HepG2 (cell line): ENCODE measurements at regions not wholly inside any gene's neighbourhood (a gene's known extent, or its start where the extent isn't known, plus 50 kb on each side); places are given as distances from the start of the nearest gene placed in this dataset.

Experiments used
- ATAC-seq: fragments of 200-7000 bp; cut with Tn5 transposase; 3 replicates; pipeline ENCODE4 v1.9.1; 2020; ENCODE audit warnings: mild to moderate bottlenecking, moderate library complexity
- BruUV-seq: library from RNA; stranded (reverse); fragments of 400-500 nt; replicated peaks from 2 replicates; lab custom pipeline; 2021; lab: Mats Ljungman, UMichigan
- CTCF ChIA-PET: fragments of 300-600 bp; formaldehyde crosslinking; extraction: SDS; loops from one replicate; lab custom pipeline; 2021; ENCODE audit warnings: low total read pairs, inconsistent platforms, low intra/inter-chr PET ratio; lab: Yijun Ruan, JAX
- POLR2A ChIA-PET: fragments of 350-600 bp; sonication (Branson Sonifier 250); formaldehyde crosslinking; loops from one replicate; lab custom pipeline; 2020; ENCODE audit warnings: antibody characterized with exemption, inconsistent platforms; lab: Yijun Ruan, JAX
- DNase-seq: peaks from one replicate; pipeline ENCODE4 v3.0.0-alpha.2; 2015; ENCODE audit warnings: low spot score
- FAIRE-seq: peaks from 3 replicates; lab custom pipeline; 2011; peaks lifted over from hg19 to GRCh38; lab: Jason Lieb, UNC
- H2AFZ ChIP-seq: one replicate; pipeline ENCODE4 v1.6.1; 2011; ENCODE audit warnings: low read length, inconsistent platforms
- H3K27ac ChIP-seq: fragments of 300-600 bp; 3 replicates; pipeline ENCODE4 v1.8.0; 2011; ENCODE audit warnings: mixed run types, mild to moderate bottlenecking, mixed read lengths, low read length, inconsistent platforms; ENCODE audit not compliant: insufficient read depth; ENCODE audit errors: extremely low read length
- H3K27me3 ChIP-seq, 2 experiments: fragments of 200-600 bp in 1 of 2; 2 replicates in 1 of 2; 3 replicates in 1 of 2; pipeline versions ENCODE4 v1.6.0 to v1.8.0; 2011; ENCODE audit warnings: low read length in 2 of 2, mild to moderate bottlenecking in 2 of 2, moderate library complexity in 2 of 2, inconsistent platforms in 1 of 2; ENCODE audit not compliant: insufficient read depth in 2 of 2, control insufficient read depth in 1 of 2
- H3K36me3 ChIP-seq, 2 experiments: fragments of 200-600 bp in 1 of 2; replicated peaks in 1 of 2; 2 replicates in 1 of 2; 3 replicates in 1 of 2; pipeline versions ENCODE4 v1.5.1 to v1.8.0; 2011; ENCODE audit warnings: low read length in 2 of 2, inconsistent platforms in 1 of 2; ENCODE audit not compliant: insufficient read depth in 2 of 2, control insufficient read depth in 1 of 2
- H3K4me1 ChIP-seq: 2 replicates; pipeline ENCODE4 v1.5.1; 2012; ENCODE audit warnings: low read length, inconsistent platforms; ENCODE audit not compliant: insufficient read depth
- H3K4me2 ChIP-seq: 2 replicates; pipeline ENCODE4 v1.6.0; 2011; ENCODE audit warnings: low read depth, low read length, inconsistent platforms
- H3K4me3 ChIP-seq, 3 experiments: fragments of 200-600 bp in 1 of 3; sonication (generic), shearing (Covaris generic) in 1 of 3; replicated peaks in 1 of 3; 2 replicates each; pipeline ENCODE4 v1.5.1; 2011 to 2016; ENCODE audit warnings: low read length in 3 of 3, inconsistent platforms in 2 of 3, low read depth in 2 of 3, mild to moderate bottlenecking in 2 of 3, control low read depth in 1 of 3, mixed read lengths in 1 of 3; ENCODE audit not compliant: insufficient read depth in 1 of 3
- H3K79me2 ChIP-seq: one replicate; pipeline ENCODE4 v1.6.1; 2011; ENCODE audit warnings: low read length, inconsistent platforms; ENCODE audit not compliant: insufficient read depth
- H3K9ac ChIP-seq: 2 replicates; pipeline ENCODE4 v1.6.0; 2011; ENCODE audit warnings: mild to moderate bottlenecking, low read depth, low read length, inconsistent platforms; ENCODE audit not compliant: insufficient read depth
- H3K9me3 ChIP-seq: 2 replicates; pipeline ENCODE4 v1.5.1; 2012; ENCODE audit warnings: mild to moderate bottlenecking, low read length
- H4K20me1 ChIP-seq: 2 replicates; pipeline ENCODE4 v1.6.0; 2011; ENCODE audit warnings: inconsistent platforms, mild to moderate bottlenecking, low read length, moderate library complexity; ENCODE audit not compliant: insufficient read depth
- AFF4 ChIP-seq: sonication (generic); formaldehyde crosslinking; IDR thresholded peaks from 2 replicates; pipeline ENCODE4 v1.4.0; 2020; ENCODE audit warnings: missing genetic modification reagents
- AKAP8 ChIP-seq: sonication (generic); formaldehyde crosslinking; IDR thresholded peaks from 2 replicates; pipeline ENCODE4 v1.5.1; 2020; ENCODE audit warnings: mild to moderate bottlenecking, missing genetic modification reagents
- ATRX ChIP-seq: sonication (generic); formaldehyde crosslinking; IDR thresholded peaks from 2 replicates; pipeline ENCODE4 v1.4.0; 2020; ENCODE audit warnings: missing genetic modification reagents, borderline replicate concordance
- CBFB ChIP-seq: sonication (generic); formaldehyde crosslinking; IDR thresholded peaks from 2 replicates; pipeline ENCODE4 v1.4.0; 2020; ENCODE audit warnings: missing genetic modification reagents
- GATAD2A ChIP-seq: IDR thresholded peaks from 2 replicates; pipeline ENCODE4 v1.6.1; 2016
- GFI1 ChIP-seq: sonication (generic); formaldehyde crosslinking; IDR thresholded peaks from 2 replicates; pipeline ENCODE4 v1.5.0; 2020; ENCODE audit warnings: missing genetic modification reagents, mild to moderate bottlenecking, borderline replicate concordance
- HDAC1 ChIP-seq: sonication (generic); formaldehyde crosslinking; IDR thresholded peaks from 2 replicates; pipeline ENCODE4 v1.5.1; 2020; ENCODE audit warnings: mild to moderate bottlenecking, missing genetic modification reagents
- HIC2 ChIP-seq: sonication (generic); formaldehyde crosslinking; IDR thresholded peaks from 2 replicates; pipeline ENCODE4 v1.9.0; 2022; ENCODE audit warnings: low read depth, missing genetic modification reagents
- NFE2 ChIP-seq: sonication (generic); formaldehyde crosslinking; IDR thresholded peaks from 2 replicates; pipeline ENCODE4 v1.4.0; 2020; ENCODE audit warnings: missing genetic modification reagents
- RFX1 ChIP-seq: fragments of 450-650 bp; IDR thresholded peaks from 2 replicates; pipeline ENCODE4 v1.6.1; 2017
- SAP130 ChIP-seq: IDR thresholded peaks from 2 replicates; pipeline ENCODE4 v1.6.1; 2016; ENCODE audit warnings: low read depth
- TEAD3 ChIP-seq: optimal IDR thresholded peaks from 2 replicates; pipeline ENCODE3; 2016; ENCODE audit warnings: borderline replicate concordance
- THAP8 ChIP-seq: sonication (generic); formaldehyde crosslinking; IDR thresholded peaks from 2 replicates; pipeline ENCODE4 v1.5.1; 2020; ENCODE audit warnings: missing genetic modification reagents, mild to moderate bottlenecking, borderline replicate concordance
- ZNF136 ChIP-seq: sonication (generic); formaldehyde crosslinking; IDR thresholded peaks from 2 replicates; pipeline ENCODE4 v1.8.1; 2022; ENCODE audit warnings: low read depth, mild to moderate bottlenecking, moderate library complexity, missing genetic modification reagents
- ZNF235 ChIP-seq: sonication (generic); formaldehyde crosslinking; IDR thresholded peaks from 2 replicates; pipeline ENCODE4 v1.8.1; 2023; ENCODE audit warnings: mild to moderate bottlenecking, missing genetic modification reagents, borderline replicate concordance
- ZNF281 ChIP-seq: sonication (generic); formaldehyde crosslinking; IDR thresholded peaks from 2 replicates; pipeline ENCODE4 v1.4.0; 2020; ENCODE audit warnings: missing genetic modification reagents, borderline replicate concordance
- ZNF44 ChIP-seq: sonication (generic); formaldehyde crosslinking; IDR thresholded peaks from 2 replicates; pipeline ENCODE4 v1.5.1; 2020; ENCODE audit warnings: mild to moderate bottlenecking, missing genetic modification reagents
- ZNF790 ChIP-seq: sonication (generic); formaldehyde crosslinking; IDR thresholded peaks from 2 replicates; pipeline ENCODE4 v1.8.0; 2022; ENCODE audit warnings: missing genetic modification reagents, mild to moderate bottlenecking, borderline replicate concordance
- WGBS: methylation state at CpG from one replicate; pipeline ENCODE4 v1.1.6; 2017; ENCODE audit warnings: low lambda C conversion rate; 5-methylcytosine and 5-hydroxymethylcytosine counted together
- in situ Hi-C: cut with HindIII; loops from 2 replicates; pipeline ENCODE4 v1.10.0; 2017; ENCODE audit warnings: low pct_unique_long_range_greater_than_20kb; ENCODE audit not compliant: extremely low pct_ligation_motif_present
- intact Hi-C: fragments of 100-400 bp; cut with micrococcal nuclease; formaldehyde crosslinking; loops from one replicate; pipeline ENCODE4 v1.10.0; 2022; ENCODE audit not compliant: unreplicated experiment

- no peak overlapping the region for H3K4me3 ChIP-seq
- intact Hi-C loops: no loop called here
- BruUV-seq: no TSS peak
- no peak overlapping the region for H2AFZ ChIP-seq
- 0 out of 2 replicates have a peak, but pooled peaks cover 5% of the 10 kb centered on the region for H3K9me3 ChIP-seq
- DNase-seq (no peak), ATAC-seq (no peak), FAIRE-seq (no peak)
- H3K36me3 ChIP-seq: no peaks in the 10 kb centered on the region
- no peak overlapping the region for H3K4me2 ChIP-seq
- in situ Hi-C loops: no loop called here
- POLR2A ChIA-PET: no interaction called here
- H3K27ac ChIP-seq: no peak overlapping the region
- H3K79me2 ChIP-seq: no peaks in the 10 kb centered on the region
- H3K27me3 ChIP-seq: no peaks in the 10 kb centered on the region
- CTCF ChIA-PET: no interaction called here
- H3K9ac ChIP-seq: no peak overlapping the region
- no peaks in the 10 kb centered on the region for H4K20me1 ChIP-seq
- WGBS: 64% methylated on average over 3 of the region's 3 CpGs
- H3K4me1 ChIP-seq: no peaks in the 10 kb centered on the region
- TF ChIP-seq ZNF235: no peak
- no peak for TF ChIP-seq ZNF281 (CRISPR knock-in tag)
- no peak for TF ChIP-seq GFI1
- TF ChIP-seq ZNF136 (CRISPR knock-in tag): no peak
- TF ChIP-seq ZNF790 (CRISPR knock-in tag): no peak
- TF ChIP-seq SAP130: no peak
- no peak for TF ChIP-seq AFF4
- TF ChIP-seq RFX1: no peak
- no peak for TF ChIP-seq HIC2 (CRISPR knock-in tag)
- TF ChIP-seq CBFB (CRISPR knock-in tag): no peak
- no peak for TF ChIP-seq ATRX (CRISPR knock-in tag)
- no peak for TF ChIP-seq TEAD3 (CRISPR knock-in tag)
- no peak for TF ChIP-seq GATAD2A (CRISPR knock-in tag)
- no peak for TF ChIP-seq HDAC1
- no peak for TF ChIP-seq NFE2 (CRISPR knock-in tag)
- no peak for TF ChIP-seq AKAP8 (CRISPR knock-in tag)
- TF ChIP-seq ZNF44: no peak
- TF ChIP-seq THAP8 (CRISPR knock-in tag): no peak
Measured at GRCh38 chr13:107342747-107343146, 774.8 kb upstream of the ARGLU1 start.
